ENCODE measurements at regions not wholly inside any gene's neighbourhood (a gene's known extent, or its start where the extent isn't known, plus 50 kb on each side); places are given as distances from the start of the nearest gene placed in this dataset.
"Not testable (repeated sequence)": the region's sequence is repeated elsewhere in the genome, so short reads cannot be mapped to it uniquely, and the experiment has no call there.

GRCh38 chr3:147333098-147333497, 73.2 kb downstream of the ZIC4 start:
- no peaks in the 10 kb centered on the region for H3K36me3 ChIP-seq (ENCODE audit: control insufficient read depth, insufficient read depth, low read length)
- no peak for TF ChIP-seq CTCF (IDR thresholded peaks at IDR 0.05; ENCODE audit: insufficient read depth, low read depth, low read length)
- H3K27me3 ChIP-seq (ENCODE audit: control insufficient read depth, insufficient read depth, low read length) = no peaks in the 10 kb centered on the region
- POLR2A ChIA-PET = no interaction called here
- CTCF ChIA-PET = no interaction called here
- DNase-seq (ENCODE audit: low read depth) = no peak
- H3K4me3 ChIP-seq (ENCODE audit: low read depth, low read length) = no peak overlapping the region

GRCh38 chr3:147328711-147329110, 77.6 kb downstream of the ZIC4 start:
- H3K4me3 ChIP-seq (ENCODE audit: low read depth, low read length) = no peak overlapping the region
- H3K36me3 ChIP-seq (ENCODE audit: control insufficient read depth, insufficient read depth, low read length) = no peaks in the 10 kb centered on the region
- H3K27me3 ChIP-seq (ENCODE audit: control insufficient read depth, insufficient read depth, low read length) = no peaks in the 10 kb centered on the region
- ChIA-PET POLR2A (no interaction called here), CTCF (interaction anchor here (1.1 to 1.2 kb wide), 2 partner anchors 11 to 16 kb away, joined by 3 to 4 read pairs; no protein-coding TSS in a partner anchor)
- no peak for DNase-seq (ENCODE audit: low read depth)
- no peak for TF ChIP-seq CTCF (IDR thresholded peaks at IDR 0.05; ENCODE audit: insufficient read depth, low read depth, low read length)

- H3K4me3 ChIP-seq (ENCODE audit: low read depth, low read length) = no peak overlapping the region
- no peak for DNase-seq (ENCODE audit: low read depth)
- H3K27me3 ChIP-seq (ENCODE audit: control insufficient read depth, insufficient read depth, low read length) = no peaks in the 10 kb centered on the region
- POLR2A ChIA-PET = no interaction called here
- TF ChIP-seq CTCF (IDR thresholded peaks at IDR 0.05; ENCODE audit: insufficient read depth, low read depth, low read length) = no peak
- H3K36me3 ChIP-seq (ENCODE audit: control insufficient read depth, insufficient read depth, low read length) = no peaks in the 10 kb centered on the region
- CTCF ChIA-PET = no interaction called here
Observed at GRCh38 chr3:147324356-147324755, 82.0 kb downstream of the ZIC4 start.

- TF ChIP-seq CTCF (IDR thresholded peaks at IDR 0.05; ENCODE audit: insufficient read depth, low read depth, low read length) = no peak
- POLR2A ChIA-PET = no interaction called here
- no peaks in the 10 kb centered on the region for H3K27me3 ChIP-seq (ENCODE audit: control insufficient read depth, insufficient read depth, low read length)
- CTCF ChIA-PET = interaction anchor here (1.1 kb wide), 1 partner anchor 12 kb away, joined by 3 read pairs; no protein-coding TSS in a partner anchor
- DNase-seq (ENCODE audit: low read depth) = no peak
- H3K36me3 ChIP-seq (ENCODE audit: control insufficient read depth, insufficient read depth, low read length) = no peaks in the 10 kb centered on the region
- H3K4me3 ChIP-seq (ENCODE audit: low read depth, low read length) = no peak overlapping the region
Observed at GRCh38 chr3:147318900-147319299, 87.4 kb downstream of the ZIC4 start.

- not testable (repeated sequence) for H3K4me3 ChIP-seq (ENCODE audit: low read depth, low read length); H3K27me3 ChIP-seq (ENCODE audit: control insufficient read depth, insufficient read depth, low read length); DNase-seq (ENCODE audit: low read depth); H3K36me3 ChIP-seq (ENCODE audit: control insufficient read depth, insufficient read depth, low read length)
- ChIA-PET CTCF (interaction anchor here (1.0 kb wide), 1 partner anchor 11 kb away, joined by 4 read pairs; no protein-coding TSS in a partner anchor), POLR2A (interaction anchor here (0.6 kb wide), 1 partner anchor 13 kb away, joined by 3 read pairs; no protein-coding TSS in a partner anchor)
Observed at GRCh38 chr3:147317080-147317479, 89.3 kb downstream of the ZIC4 start.

- TF ChIP-seq CTCF (IDR thresholded peaks at IDR 0.05; ENCODE audit: insufficient read depth, low read depth, low read length) = no peak
- DNase-seq (ENCODE audit: low read depth) = no peak
- H3K4me3 ChIP-seq (ENCODE audit: low read depth, low read length) = no peak overlapping the region
- ChIA-PET POLR2A (no interaction called here), CTCF (no interaction called here)
- no peaks in the 10 kb centered on the region for H3K36me3 ChIP-seq (ENCODE audit: control insufficient read depth, insufficient read depth, low read length)
- H3K27me3 ChIP-seq (ENCODE audit: control insufficient read depth, insufficient read depth, low read length) = no peaks in the 10 kb centered on the region
Observed at GRCh38 chr3:147313513-147313912, 92.8 kb downstream of the ZIC4 start.
